ENCODE measurements at regions not wholly inside any gene's neighbourhood (a gene's known extent, or its start where the extent isn't known, plus 50 kb on each side); places are given as distances from the start of the nearest gene placed in this dataset.

DNA sequence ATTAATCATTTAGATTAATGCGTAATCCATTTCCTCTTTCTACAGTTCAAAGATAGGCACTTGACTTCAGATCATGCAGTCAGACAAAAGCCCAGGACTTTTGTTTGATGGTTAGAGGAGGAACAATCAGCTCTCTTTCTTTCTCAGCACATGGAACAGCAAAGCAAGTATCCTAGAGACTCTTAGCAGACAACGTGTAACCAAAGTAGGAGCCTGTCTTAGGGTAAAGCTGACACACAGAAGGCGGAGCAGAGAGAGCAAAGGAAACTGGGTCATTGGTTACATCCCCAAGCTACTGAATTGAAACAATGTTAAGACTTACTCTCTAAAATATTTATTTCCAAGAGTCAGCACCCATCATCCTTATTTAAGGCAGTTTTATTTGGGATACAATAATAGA, 110.0 kb upstream of the HES1 start:
- Histone ChIP-seq H3K4me1 (ENCODE audit: control insufficient read depth in 1 of 2, insufficient read depth in 2 of 2, low read length in 2 of 2) (peaks cover 0 to 2% of the 10 kb centered on the region in 2 experiments), H3K27ac (ENCODE audit: low read depth, low read length) (no peak overlapping the region), H3K4me2 (ENCODE audit: low read length) (no peak overlapping the region), H3K18ac (ENCODE audit: low read length) (no peak overlapping the region), H4K91ac (ENCODE audit: low read depth, low read length) (no peak overlapping the region), H3K79me1 (ENCODE audit: low read length) (no peaks in the 10 kb centered on the region), H2BK5ac (ENCODE audit: low read depth, low read length, poor library complexity) (no peak overlapping the region), H3K27me3 (ENCODE audit: insufficient read depth, low read length) (peaks cover 3% of the 10 kb centered on the region), H3K9me3 (ENCODE audit: insufficient read depth, low read depth, low read length) (peaks cover 2% of the 10 kb centered on the region), H3K36me3 (ENCODE audit: control insufficient read depth in 1 of 2, insufficient read depth in 2 of 2, low read length in 2 of 2) (no peaks in the 10 kb centered on the region), H3K14ac (ENCODE audit: low read length) (no peak overlapping the region), H2AK5ac (ENCODE audit: low read length) (no peak overlapping the region), H3K79me2 (ENCODE audit: control insufficient read depth, insufficient read depth, low read length, poor library complexity) (no peaks in the 10 kb centered on the region), H3K4ac (ENCODE audit: low read depth, low read length) (no peak overlapping the region), H3K9ac (ENCODE audit: low read length) (no peak overlapping the region), H2BK12ac (ENCODE audit: low read length) (no peak overlapping the region), H4K8ac (ENCODE audit: low read depth, low read length) (no peak overlapping the region), H2AFZ (ENCODE audit: insufficient read depth, low read length, poor library complexity) (no peak overlapping the region), H4K12ac (ENCODE audit: low read depth, low read length) (no peak overlapping the region), H2BK120ac (ENCODE audit: insufficient read depth, low read length, poor library complexity) (no peak overlapping the region), H3K4me3 (ENCODE audit: low read depth, low read length) (no peak overlapping the region), H3K23ac (ENCODE audit: low read length) (no peak overlapping the region)
- no CpG with 5 or more reads among the region's 3 CpGs for WGBS (ENCODE audit: extremely low coverage, insufficient coverage, insufficient read length)
- DNase-seq, result no peak

DNA sequence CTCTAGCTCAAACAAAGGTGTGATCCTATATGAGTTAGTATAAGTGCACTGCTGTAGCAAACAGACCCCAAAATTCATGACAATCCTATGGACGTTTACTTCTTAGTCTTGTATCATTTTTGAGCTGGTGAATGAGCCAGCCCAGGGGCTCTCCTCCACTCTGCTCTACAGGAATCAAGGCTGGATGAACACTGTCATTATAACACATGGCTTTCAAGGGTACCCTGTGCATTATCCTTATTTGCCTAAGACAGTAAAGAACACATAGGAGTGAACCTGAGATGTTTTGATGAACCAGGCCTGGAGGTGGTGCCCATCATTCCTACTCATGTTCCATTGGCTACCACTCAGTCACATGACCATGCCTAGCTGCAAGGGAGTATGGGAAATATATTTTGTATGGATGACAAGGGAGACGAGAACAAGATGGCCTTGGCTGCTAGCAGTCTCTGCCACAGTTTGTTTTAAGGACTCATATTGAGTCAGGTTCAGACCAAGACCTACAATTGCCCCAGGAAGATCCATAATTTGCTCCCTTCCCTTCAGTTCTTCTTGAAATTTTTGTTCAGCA, 107.4 kb upstream of the HES1 start:
- H3K4ac ChIP-seq (ENCODE audit: low read depth, low read length), result no peak overlapping the region
- H4K12ac ChIP-seq (ENCODE audit: low read depth, low read length), result no peak overlapping the region
- no peak overlapping the region for H3K4me3 ChIP-seq (ENCODE audit: low read depth, low read length)
- H3K23ac ChIP-seq (ENCODE audit: low read length), result no peak overlapping the region
- H4K91ac ChIP-seq (ENCODE audit: low read depth, low read length), result no peak overlapping the region
- no peaks in the 10 kb centered on the region for H3K36me3 ChIP-seq (ENCODE audit: control insufficient read depth in 1 of 2, insufficient read depth in 2 of 2, low read length in 2 of 2)
- H4K8ac ChIP-seq (ENCODE audit: low read depth, low read length), result no peak overlapping the region
- H3K79me2 ChIP-seq (ENCODE audit: control insufficient read depth, insufficient read depth, low read length, poor library complexity), result no peaks in the 10 kb centered on the region
- H2AFZ ChIP-seq (ENCODE audit: insufficient read depth, low read length, poor library complexity), result no peak overlapping the region
- WGBS (ENCODE audit: extremely low coverage, insufficient coverage, insufficient read length), result no CpG with 5 or more reads among the region's 2 CpGs
- peaks cover 3% of the 10 kb centered on the region for H3K27me3 ChIP-seq (ENCODE audit: insufficient read depth, low read length)
- H2AK5ac ChIP-seq (ENCODE audit: low read length), result no peak overlapping the region
- H3K79me1 ChIP-seq (ENCODE audit: low read length), result no peaks in the 10 kb centered on the region
- H3K18ac ChIP-seq (ENCODE audit: low read length), result no peak overlapping the region
- no peak overlapping the region for H3K27ac ChIP-seq (ENCODE audit: low read depth, low read length)
- DNase-seq, result no peak
- H3K4me2 ChIP-seq (ENCODE audit: low read length), result no peak overlapping the region
- no peak overlapping the region for H3K14ac ChIP-seq (ENCODE audit: low read length)
- peaks cover 6 to 10% of the 10 kb centered on the region in 2 experiments for H3K4me1 ChIP-seq (ENCODE audit: control insufficient read depth in 1 of 2, insufficient read depth in 2 of 2, low read length in 2 of 2)
- H2BK5ac ChIP-seq (ENCODE audit: low read depth, low read length, poor library complexity), result no peak overlapping the region
- no peak overlapping the region for H3K9ac ChIP-seq (ENCODE audit: low read length)
- no peak overlapping the region for H2BK120ac ChIP-seq (ENCODE audit: insufficient read depth, low read length, poor library complexity)
- H2BK12ac ChIP-seq (ENCODE audit: low read length), result no peak overlapping the region
- H3K9me3 ChIP-seq (ENCODE audit: insufficient read depth, low read depth, low read length), result peaks cover 2% of the 10 kb centered on the region

DNA sequence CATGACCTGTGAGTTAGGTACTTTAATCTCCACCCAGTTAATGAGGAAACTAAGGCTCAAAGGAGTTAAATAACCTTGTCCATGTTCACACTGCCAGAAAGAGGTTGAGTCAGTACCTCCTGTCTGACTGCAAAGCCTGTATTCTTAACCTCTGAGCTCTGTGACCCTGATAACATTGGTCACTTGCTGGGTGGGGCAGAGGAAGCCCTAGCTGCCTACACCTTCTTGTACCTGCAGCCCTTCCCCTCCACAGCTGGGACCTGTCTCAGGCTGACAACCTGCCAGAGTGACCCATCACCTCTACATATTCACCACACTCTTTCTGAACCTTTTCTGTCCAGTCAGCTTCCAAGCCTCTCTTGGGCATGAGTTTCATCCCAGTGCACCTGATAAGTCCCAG, 106.1 kb upstream of the HES1 start:
- no peak overlapping the region for H3K27ac ChIP-seq (ENCODE audit: low read depth, low read length)
- no peak overlapping the region for H4K12ac ChIP-seq (ENCODE audit: low read depth, low read length)
- no peak overlapping the region for H3K4me3 ChIP-seq (ENCODE audit: low read depth, low read length)
- no peaks in the 10 kb centered on the region for H3K79me1 ChIP-seq (ENCODE audit: low read length)
- no peaks in the 10 kb centered on the region for H3K36me3 ChIP-seq (ENCODE audit: control insufficient read depth in 1 of 2, insufficient read depth in 2 of 2, low read length in 2 of 2)
- H3K23ac ChIP-seq (ENCODE audit: low read length), result no peak overlapping the region
- H3K79me2 ChIP-seq (ENCODE audit: control insufficient read depth, insufficient read depth, low read length, poor library complexity), result no peaks in the 10 kb centered on the region
- peaks cover 2% of the 10 kb centered on the region for H3K9me3 ChIP-seq (ENCODE audit: insufficient read depth, low read depth, low read length)
- peaks cover 3% of the 10 kb centered on the region for H3K27me3 ChIP-seq (ENCODE audit: insufficient read depth, low read length)
- H3K4me1 ChIP-seq (ENCODE audit: control insufficient read depth in 1 of 2, insufficient read depth in 2 of 2, low read length in 2 of 2), result peaks cover 6 to 10% of the 10 kb centered on the region in 2 experiments
- no peak overlapping the region for H2BK5ac ChIP-seq (ENCODE audit: low read depth, low read length, poor library complexity)
- no peak overlapping the region for H2AK5ac ChIP-seq (ENCODE audit: low read length)
- H3K14ac ChIP-seq (ENCODE audit: low read length), result no peak overlapping the region
- H3K4me2 ChIP-seq (ENCODE audit: low read length), result no peak overlapping the region
- H4K8ac ChIP-seq (ENCODE audit: low read depth, low read length), result no peak overlapping the region
- no peak overlapping the region for H2BK12ac ChIP-seq (ENCODE audit: low read length)
- no peak overlapping the region for H2BK120ac ChIP-seq (ENCODE audit: insufficient read depth, low read length, poor library complexity)
- H3K9ac ChIP-seq (ENCODE audit: low read length), result no peak overlapping the region
- no peak overlapping the region for H3K18ac ChIP-seq (ENCODE audit: low read length)
- H3K4ac ChIP-seq (ENCODE audit: low read depth, low read length), result no peak overlapping the region
- DNase-seq, result no peak
- H4K91ac ChIP-seq (ENCODE audit: low read depth, low read length), result no peak overlapping the region
- no peak overlapping the region for H2AFZ ChIP-seq (ENCODE audit: insufficient read depth, low read length, poor library complexity)

DNA sequence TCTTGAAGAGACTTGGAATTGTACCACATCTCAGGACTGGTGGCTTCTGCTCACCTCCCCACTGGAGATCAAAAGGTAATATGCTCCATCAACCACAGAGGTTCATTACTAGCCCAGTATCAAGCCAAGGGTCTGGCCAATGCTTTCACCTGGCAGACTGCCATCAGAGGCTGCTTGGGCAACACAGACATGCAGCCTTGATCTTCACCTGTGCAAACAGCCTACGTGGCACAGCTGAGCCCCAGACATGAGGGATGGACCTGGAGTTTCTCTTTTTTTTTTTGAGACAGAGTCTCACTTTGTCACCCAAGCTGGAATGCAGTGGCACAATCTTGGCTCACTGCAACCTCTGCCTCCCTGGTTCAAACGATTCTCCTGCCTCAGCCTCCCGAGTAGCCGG, 105.6 kb upstream of the HES1 start:
- Histone ChIP-seq H3K4me2 (ENCODE audit: low read length) (no peak overlapping the region), H2BK120ac (ENCODE audit: insufficient read depth, low read length, poor library complexity) (no peak overlapping the region), H3K36me3 (ENCODE audit: control insufficient read depth in 1 of 2, insufficient read depth in 2 of 2, low read length in 2 of 2) (no peaks in the 10 kb centered on the region), H3K79me2 (ENCODE audit: control insufficient read depth, insufficient read depth, low read length, poor library complexity) (no peaks in the 10 kb centered on the region), H2BK5ac (ENCODE audit: low read depth, low read length, poor library complexity) (no peak overlapping the region), H2AFZ (ENCODE audit: insufficient read depth, low read length, poor library complexity) (no peak overlapping the region), H3K79me1 (ENCODE audit: low read length) (no peaks in the 10 kb centered on the region), H3K4ac (ENCODE audit: low read depth, low read length) (no peak overlapping the region), H4K91ac (ENCODE audit: low read depth, low read length) (no peak overlapping the region), H3K27me3 (ENCODE audit: insufficient read depth, low read length) (peaks cover 3% of the 10 kb centered on the region), H3K4me3 (ENCODE audit: low read depth, low read length) (no peak overlapping the region), H3K27ac (ENCODE audit: low read depth, low read length) (no peak overlapping the region), H3K14ac (ENCODE audit: low read length) (no peak overlapping the region), H2BK12ac (ENCODE audit: low read length) (no peak overlapping the region), H3K9me3 (ENCODE audit: insufficient read depth, low read depth, low read length) (no peaks in the 10 kb centered on the region), H3K9ac (ENCODE audit: low read length) (no peak overlapping the region), H2AK5ac (ENCODE audit: low read length) (no peak overlapping the region), H3K23ac (ENCODE audit: low read length) (no peak overlapping the region), H3K18ac (ENCODE audit: low read length) (no peak overlapping the region), H3K4me1 (ENCODE audit: control insufficient read depth in 1 of 2, insufficient read depth in 2 of 2, low read length in 2 of 2) (peaks cover 6 to 10% of the 10 kb centered on the region in 2 experiments), H4K12ac (ENCODE audit: low read depth, low read length) (no peak overlapping the region), H4K8ac (ENCODE audit: low read depth, low read length) (no peak overlapping the region)
- no peak for DNase-seq
- no CpG with 5 or more reads among the region's 4 CpGs for WGBS (ENCODE audit: extremely low coverage, insufficient coverage, insufficient read length)
